ENCODE measurements at regions not wholly inside any gene's neighbourhood (a gene's known extent, or its start where the extent isn't known, plus 50 kb on each side); places are given as distances from the start of the nearest gene placed in this dataset.

- DNase-seq (ENCODE audit: low spot score): no peak
Observed at GRCh38 chr10:4120096-4120853, 335.3 kb upstream of the KLF6 start.

- peak; percentile 52 for DNase-seq (ENCODE audit: low spot score)
Observed at GRCh38 chr10:4119107-4119506, 334.1 kb upstream of the KLF6 start.

GRCh38 chr10:4117604-4118003 lies 332.6 kb upstream of the KLF6 start:
- no peak for DNase-seq (ENCODE audit: low spot score)

- no peak for DNase-seq (ENCODE audit: low spot score)
Observed at GRCh38 chr10:4111643-4112042, 326.6 kb upstream of the KLF6 start.

GRCh38 chr10:4109469-4109868 lies 324.5 kb upstream of the KLF6 start:
- no peak for DNase-seq (ENCODE audit: low spot score)

GRCh38 chr10:4108693-4109092 lies 323.7 kb upstream of the KLF6 start:
- DNase-seq (ENCODE audit: low spot score): no peak

- DNase-seq (ENCODE audit: low spot score): no peak
Observed at GRCh38 chr10:4107285-4107851, 322.4 kb upstream of the KLF6 start.

GRCh38 chr10:4103603-4104002 lies 318.6 kb upstream of the KLF6 start:
- DNase-seq (ENCODE audit: low spot score): no peak

- no peak for DNase-seq (ENCODE audit: low spot score)
Observed at GRCh38 chr10:4102802-4103344, 317.9 kb upstream of the KLF6 start.

- DNase-seq (ENCODE audit: low spot score): no peak
Observed at GRCh38 chr10:4101918-4102654, 317.1 kb upstream of the KLF6 start.

- DNase-seq (ENCODE audit: low spot score): no peak
Observed at GRCh38 chr10:4100380-4100779, 315.4 kb upstream of the KLF6 start.

GRCh38 chr10:4099202-4099601 lies 314.2 kb upstream of the KLF6 start:
- no peak for DNase-seq (ENCODE audit: low spot score)

- DNase-seq (ENCODE audit: low spot score): no peak
Observed at GRCh38 chr10:4095166-4095917, 310.3 kb upstream of the KLF6 start.

- no peak for DNase-seq (ENCODE audit: low spot score)
Observed at GRCh38 chr10:4094751-4095150, 309.7 kb upstream of the KLF6 start.

- no peak for DNase-seq (ENCODE audit: low spot score)
Observed at GRCh38 chr10:4093438-4093837, 308.4 kb upstream of the KLF6 start.

- no peak for DNase-seq (ENCODE audit: low spot score)
Observed at GRCh38 chr10:4088354-4089066, 303.5 kb upstream of the KLF6 start.

- DNase-seq (ENCODE audit: low spot score): no peak
Observed at GRCh38 chr10:4086131-4086898, 301.3 kb upstream of the KLF6 start.

- no peak for DNase-seq (ENCODE audit: low spot score)
Observed at GRCh38 chr10:4083509-4084003, 298.5 kb upstream of the KLF6 start.

- DNase-seq (ENCODE audit: low spot score): no peak
Observed at GRCh38 chr10:4082861-4083260, 297.9 kb upstream of the KLF6 start.

GRCh38 chr10:4081685-4082111 lies 296.7 kb upstream of the KLF6 start:
- DNase-seq (ENCODE audit: low spot score): peak; percentile 26
